GM12874 (cell line): ENCODE measurements at regions not wholly inside any gene's neighbourhood (a gene's known extent, or its start where the extent isn't known, plus 50 kb on each side); places are given as distances from the start of the nearest gene placed in this dataset.

Experiments
- CTCF ChIP-seq: IDR thresholded peaks from 2 replicates; pipeline ENCODE4 v1.5.1; 2011; ENCODE audit warnings: low read depth, mild to moderate bottlenecking, control low read depth, low read length, moderate library complexity; ENCODE audit not compliant: insufficient read depth

- TF ChIP-seq CTCF: no peak
Measured at GRCh38 chr12:28938581-28939235, 210.4 kb upstream of the FAR2 start.

DNA sequence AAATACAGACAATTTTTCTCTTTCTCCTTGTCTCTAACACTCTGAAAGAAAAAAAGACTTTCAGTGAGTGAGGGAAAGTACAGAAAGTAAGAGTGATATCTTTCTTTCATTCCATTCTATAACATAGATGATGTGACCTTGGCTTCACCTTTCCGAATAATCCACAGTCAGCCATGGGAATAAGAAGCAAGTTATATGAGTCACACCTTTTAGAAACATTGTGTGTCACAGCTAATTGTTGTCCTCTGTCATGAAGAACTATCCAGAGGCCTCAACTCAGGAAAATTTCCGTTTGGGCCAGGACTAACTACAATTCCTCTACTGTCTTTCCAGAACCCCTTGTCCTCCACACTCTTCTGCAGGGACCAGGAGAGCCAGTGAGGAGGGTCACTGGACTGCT, 209.7 kb upstream of the FAR2 start:
- no peak for TF ChIP-seq CTCF

DNA sequence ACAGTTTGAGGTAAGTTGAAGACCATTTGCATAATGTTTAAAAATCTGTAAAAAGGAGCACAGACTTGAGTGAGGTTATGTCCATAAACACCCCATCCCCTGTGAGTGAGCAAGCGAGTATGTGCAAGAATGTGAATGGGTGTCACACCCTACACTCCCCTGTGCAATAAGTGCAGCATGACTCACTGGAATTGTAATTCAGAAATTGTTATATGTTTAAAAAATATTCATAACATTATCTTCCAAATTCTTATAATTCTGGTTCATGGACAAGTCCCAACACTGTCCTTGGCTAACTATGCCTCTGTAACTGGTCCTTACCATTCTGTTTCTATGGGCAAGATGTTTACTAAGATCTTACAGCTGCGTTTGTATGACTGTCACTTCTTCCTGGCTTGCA, 207.8 kb upstream of the FAR2 start:
- no peak for TF ChIP-seq CTCF

DNA sequence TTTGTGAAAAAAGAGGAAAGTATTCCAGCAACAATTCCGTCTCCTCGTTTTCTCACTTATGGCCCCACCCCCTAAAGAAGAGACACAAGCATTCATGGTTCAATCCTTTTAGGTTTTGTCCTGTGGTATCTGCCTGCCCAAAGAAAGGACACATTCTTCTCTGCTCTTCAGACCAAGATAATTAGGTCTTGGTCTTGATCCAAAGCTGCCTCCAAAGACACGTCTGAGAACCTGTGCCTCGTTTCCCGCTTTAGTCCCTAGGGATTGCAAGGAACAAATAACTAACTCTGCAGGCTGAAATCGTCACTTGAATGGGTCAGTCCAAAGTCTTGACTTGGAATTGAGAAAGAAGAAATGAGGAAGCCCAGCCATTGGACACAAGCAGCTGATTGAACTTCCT, 202.7 kb upstream of the FAR2 start:
- TF ChIP-seq CTCF: no peak

DNA sequence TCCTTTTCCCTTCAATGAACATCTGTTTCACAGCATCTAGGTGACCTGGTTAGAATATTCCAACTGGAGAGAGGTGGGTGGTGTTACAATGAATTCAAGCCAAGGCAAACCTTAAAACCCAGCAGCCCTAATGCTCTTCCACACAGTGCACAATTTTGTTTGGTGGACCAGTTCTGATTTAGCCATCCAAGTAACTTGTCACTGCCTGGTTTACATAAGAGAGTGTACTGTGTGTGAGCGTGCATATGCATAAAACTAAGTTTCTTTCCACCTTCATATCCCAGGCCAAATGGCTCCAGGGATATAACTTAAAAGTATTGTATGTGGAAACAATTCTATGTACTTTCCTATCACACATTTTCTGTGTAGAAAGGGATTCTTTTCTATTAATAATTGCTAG, 200.4 kb upstream of the FAR2 start:
- no peak for TF ChIP-seq CTCF

DNA sequence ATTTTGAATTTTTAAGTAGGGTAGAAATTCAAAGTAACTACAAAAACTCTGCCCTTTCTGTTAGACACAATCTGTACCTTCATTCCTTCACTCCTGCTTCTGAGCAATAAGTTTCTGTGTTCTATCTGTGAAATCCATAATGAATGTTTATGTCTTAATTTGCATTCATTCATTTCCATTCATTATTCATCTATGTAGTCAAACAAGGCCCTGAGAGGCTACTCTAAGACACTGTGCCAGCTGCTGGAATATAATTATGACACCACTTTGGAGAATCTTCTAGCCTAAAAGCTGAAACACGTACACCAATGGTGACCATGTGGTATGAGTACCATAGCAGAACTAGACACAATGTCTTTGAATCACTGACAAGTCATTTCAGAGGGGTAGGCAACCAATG, 199.9 kb upstream of the FAR2 start:
- no peak for TF ChIP-seq CTCF

GRCh38 chr12:28950049-28950448, 199.0 kb upstream of the FAR2 start:
- no peak for TF ChIP-seq CTCF

GRCh38 chr12:28951935-28952334, 197.1 kb upstream of the FAR2 start:
- no peak for TF ChIP-seq CTCF
